ELF-1 (cell line): ENCODE measurements at regions not wholly inside any gene's neighbourhood (a gene's known extent, or its start where the extent isn't known, plus 50 kb on each side); places are given as distances from the start of the nearest gene placed in this dataset.
A peak's percentile ranks its signal among the peaks of the same experiment; 100 is the strongest.
"Not testable (repeated sequence)": the region's sequence is repeated elsewhere in the genome, so short reads cannot be mapped to it uniquely, and the experiment has no call there.

Source experiments
- DNase-seq: peaks from one replicate; pipeline ENCODE4 v3.0.0-alpha.2; 2016; ENCODE audit warnings: low read depth, low spot score

- DNase-seq: peak; percentile 1
These were observed 170.9 kb downstream of the POLR1F start for GRCh38 chr7:19537942-19538401.

GRCh38 chr7:19533266-19533665 lies 175.6 kb downstream of the POLR1F start:
- DNase-seq: no peak

DNA sequence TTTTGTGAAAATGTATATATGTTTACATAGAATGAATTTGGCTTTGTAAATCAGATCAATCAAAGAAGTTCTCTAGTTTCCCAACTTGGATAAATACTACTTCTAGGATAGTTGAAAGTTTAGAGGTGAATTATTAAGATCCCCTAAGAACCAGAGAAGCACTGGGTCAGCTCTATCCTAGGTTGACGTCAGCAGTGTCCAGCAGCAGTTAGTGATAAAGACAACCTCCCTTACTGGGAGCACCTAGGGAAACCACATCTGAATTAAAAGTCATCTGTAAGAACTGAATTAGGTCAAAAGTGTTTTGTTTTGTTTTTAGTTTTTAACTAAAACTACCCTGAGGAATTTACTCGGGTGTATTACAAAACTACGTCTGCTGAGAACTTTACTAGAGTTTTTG lies 178.0 kb downstream of the POLR1F start:
- DNase-seq: no peak

DNA sequence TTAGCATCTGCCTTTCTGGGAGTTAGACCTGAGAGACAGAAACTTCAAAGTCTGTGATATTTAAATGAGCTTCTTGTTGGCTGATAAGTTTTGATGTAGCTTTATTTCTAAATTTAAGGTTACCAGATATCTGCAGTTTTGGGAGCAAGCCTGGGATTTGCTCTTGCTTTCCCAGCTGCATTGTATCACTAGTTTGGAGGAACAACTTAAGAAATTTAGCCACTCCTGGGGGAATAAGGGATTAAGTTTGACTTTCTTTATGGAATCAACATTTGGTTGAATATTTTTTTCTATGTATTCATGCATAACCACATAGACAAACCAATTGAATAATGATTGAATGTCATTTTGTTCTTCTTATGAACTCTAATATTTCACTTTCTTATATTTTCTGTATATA lies 178.6 kb downstream of the POLR1F start:
- DNase-seq: no peak

DNA sequence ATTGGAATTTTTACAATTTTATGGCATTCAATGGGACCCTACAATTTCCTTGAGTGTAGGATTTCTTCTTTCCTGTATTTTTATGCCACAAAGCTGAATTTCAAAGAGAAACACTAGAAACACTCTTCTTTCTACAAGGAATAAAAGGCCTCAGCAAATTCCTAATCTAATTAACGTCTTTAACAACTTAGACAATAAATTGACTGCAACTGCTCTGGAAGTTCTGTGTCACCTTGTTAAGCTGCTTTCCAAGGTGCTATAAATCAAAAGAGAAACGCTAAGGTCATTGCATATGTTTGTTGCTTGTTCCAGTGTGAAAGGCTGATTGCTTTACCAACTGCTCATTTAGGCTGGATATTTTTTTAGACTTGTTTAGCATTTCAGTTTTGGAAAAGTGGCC lies 182.2 kb downstream of the POLR1F start:
- no peak for DNase-seq

- DNase-seq: no peak
These were observed 186.4 kb downstream of the POLR1F start for GRCh38 chr7:19522486-19522885.

- no peak for DNase-seq
These were observed 188.4 kb downstream of the POLR1F start for GRCh38 chr7:19520392-19520791.

DNA sequence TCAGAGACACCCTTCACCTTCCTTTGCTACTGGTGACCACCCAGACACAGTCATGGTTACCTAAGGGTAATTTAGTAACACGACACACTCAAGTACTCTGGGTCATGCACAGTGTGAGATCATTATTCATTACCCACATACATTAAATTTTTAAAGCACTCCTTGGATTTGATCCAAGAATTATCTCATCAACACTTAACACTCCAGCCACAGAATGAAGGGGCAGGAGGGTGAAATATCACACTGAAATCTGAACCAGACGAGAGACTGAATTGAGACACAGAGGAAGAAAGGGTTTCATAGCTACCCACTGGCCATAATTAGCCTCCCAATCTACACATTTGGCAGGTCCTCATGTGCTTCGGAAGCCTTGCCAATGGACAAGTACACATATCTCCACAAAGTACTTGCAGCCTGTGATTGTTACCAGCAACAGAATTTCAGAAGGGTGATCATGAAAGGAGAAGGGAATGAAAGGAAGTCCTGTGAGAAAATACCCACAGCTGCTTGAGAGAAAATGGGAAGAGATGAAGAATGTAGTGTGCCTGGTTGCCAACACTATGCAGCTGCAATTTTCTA lies 189.3 kb downstream of the POLR1F start:
- DNase-seq: no peak

DNA sequence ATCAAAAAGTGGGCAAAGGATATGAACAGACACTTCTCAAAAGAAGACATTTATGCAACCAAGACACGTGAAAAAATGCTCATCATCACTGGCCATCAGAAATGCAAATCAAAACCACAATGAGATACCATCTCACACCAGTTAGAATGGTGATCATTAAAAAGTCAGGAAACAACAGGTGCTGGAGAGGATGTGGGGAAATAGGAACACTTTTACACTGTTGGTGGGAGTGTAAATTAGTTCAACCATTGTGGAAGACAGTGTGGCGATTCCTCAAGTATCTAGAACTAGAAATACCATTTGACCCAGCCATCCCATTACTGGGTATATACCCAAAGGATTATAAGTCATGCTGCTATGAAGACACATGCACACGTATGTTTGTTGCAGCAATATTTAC lies 191.3 kb downstream of the POLR1F start:
- DNase-seq: not testable (repeated sequence)

DNA sequence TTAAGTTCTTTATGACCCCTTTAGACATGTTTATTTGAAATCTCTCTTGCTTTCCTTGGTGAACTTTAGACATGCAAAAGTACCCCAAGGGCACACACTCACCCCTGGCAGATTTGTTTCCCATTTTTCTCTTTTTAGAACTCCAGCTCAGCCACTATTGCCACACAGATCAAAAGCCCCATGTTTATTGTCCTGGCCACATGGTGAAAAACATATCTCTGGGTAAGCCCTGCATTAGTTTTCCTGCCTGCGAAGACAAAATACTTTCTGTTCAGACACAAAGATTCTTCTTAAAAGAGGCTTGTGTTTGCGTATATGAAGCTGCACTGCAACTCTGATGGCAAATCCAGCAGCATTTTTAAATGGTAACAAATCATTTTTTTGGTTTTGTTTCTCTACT lies 200.0 kb downstream of the POLR1F start:
- no peak for DNase-seq

DNA sequence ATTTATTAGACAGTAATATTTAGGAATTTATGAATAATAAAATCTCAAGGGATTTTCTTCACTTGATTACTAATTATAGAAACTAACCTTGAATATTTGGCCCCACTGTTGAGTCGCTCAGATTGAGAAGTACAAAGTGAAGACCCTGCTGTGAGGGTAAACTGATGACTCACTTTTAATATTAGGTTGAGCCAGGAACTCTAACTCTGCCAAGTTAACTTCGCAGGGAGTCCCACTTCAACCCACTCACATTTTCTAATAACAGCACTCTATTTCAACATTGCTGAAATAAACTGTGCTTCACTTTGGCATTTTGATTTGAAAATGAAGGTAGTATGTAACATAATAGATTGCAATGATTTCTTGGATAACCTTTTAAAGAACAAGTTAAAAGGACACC lies 200.7 kb downstream of the POLR1F start:
- no peak for DNase-seq

- DNase-seq: no peak
These were observed 216.9 kb downstream of the POLR1F start for GRCh38 chr7:19491821-19492452.

DNA sequence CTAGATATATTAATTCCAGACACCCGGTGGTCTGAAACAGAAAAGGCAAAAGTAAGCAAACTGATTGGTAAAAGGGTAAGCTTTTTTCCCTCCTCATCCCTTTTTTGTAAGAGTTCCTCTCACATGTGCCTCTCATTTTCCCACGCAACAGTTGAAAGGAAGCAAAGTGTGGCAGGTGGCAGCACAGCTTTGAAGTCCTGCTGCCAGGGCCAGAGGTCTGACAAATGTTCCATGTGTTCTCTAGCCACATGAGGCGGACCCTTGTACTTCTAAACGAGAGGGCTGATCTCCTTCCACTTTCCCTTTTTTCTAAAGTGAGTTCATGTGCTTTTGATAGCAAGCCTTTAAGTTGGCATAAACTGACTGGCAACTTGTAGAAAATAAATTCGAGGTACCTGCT lies 217.5 kb downstream of the POLR1F start:
- no peak for DNase-seq

DNA sequence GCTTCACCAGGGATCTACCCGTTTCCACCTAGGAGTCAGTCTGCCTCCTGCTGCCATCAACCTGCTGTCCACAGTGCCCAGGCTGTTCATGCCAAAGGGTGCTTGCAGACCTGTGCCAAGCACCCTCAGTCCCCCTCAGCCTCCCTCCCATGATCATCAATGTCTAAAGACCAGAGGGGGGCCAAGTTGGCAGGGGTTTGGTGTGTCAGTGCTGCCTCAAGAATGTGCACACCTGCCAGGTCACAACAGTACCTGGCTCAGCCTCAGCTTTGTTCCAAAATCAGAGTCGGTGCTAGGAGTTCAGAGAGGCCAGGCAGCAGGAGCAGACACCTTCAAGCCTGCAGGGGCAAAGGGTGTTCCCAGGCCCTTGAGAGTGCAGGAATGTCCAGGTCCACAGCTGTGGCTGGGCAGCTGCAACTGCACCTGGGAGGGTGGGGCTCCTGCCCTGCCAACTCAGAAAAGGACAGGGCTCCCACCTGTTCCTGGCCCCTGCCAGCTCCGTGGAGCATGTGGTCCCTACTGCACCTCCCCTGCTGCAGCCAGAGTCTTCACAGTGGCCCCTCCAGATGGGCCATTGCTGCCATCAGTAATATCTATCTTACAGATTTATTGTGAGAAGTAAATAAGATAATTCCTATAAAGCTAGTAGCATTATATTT lies 219.5 kb downstream of the POLR1F start:
- no peak for DNase-seq

DNA sequence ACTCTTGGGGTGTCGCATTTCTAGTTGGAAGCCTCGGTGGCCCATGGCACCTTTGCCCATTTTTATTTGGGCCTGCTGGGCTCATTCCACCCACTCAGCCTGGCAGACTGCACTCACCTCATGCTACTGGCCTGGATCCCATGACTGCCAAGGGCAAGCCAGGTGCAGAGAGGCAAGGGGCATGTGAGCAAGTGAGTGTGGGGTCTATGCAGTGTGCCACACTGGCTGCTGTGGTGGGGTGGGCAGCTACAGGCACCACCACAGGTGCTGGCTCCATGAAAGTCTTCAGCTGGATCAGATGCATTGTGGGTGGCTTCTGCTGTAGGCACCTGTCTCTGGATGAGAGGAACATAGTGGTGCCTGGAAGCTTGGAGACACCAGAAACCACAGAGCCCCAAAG lies 220.8 kb downstream of the POLR1F start:
- no peak for DNase-seq

- no peak for DNase-seq
These were observed 226.2 kb downstream of the POLR1F start for GRCh38 chr7:19482628-19483027.

DNA sequence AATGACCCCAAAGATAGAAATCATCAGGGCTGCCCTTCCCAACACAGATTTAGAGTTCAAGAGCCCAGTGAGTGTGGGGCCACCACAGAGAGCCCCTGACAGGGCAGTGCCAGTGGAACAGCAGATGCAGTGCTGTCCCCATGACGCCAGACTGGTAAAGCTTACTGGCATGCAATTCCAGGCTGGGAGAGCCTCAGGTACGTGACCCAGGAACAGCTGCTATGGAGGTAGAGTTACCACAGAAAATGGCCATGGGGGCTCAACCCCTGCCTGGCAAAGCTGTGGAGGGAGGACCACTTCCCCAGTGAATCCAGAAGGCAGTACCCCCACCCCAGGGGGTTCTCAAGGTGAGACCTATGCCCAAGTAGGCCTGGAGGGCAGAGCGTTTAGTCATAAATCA lies 228.5 kb downstream of the POLR1F start:
- no peak for DNase-seq

DNA sequence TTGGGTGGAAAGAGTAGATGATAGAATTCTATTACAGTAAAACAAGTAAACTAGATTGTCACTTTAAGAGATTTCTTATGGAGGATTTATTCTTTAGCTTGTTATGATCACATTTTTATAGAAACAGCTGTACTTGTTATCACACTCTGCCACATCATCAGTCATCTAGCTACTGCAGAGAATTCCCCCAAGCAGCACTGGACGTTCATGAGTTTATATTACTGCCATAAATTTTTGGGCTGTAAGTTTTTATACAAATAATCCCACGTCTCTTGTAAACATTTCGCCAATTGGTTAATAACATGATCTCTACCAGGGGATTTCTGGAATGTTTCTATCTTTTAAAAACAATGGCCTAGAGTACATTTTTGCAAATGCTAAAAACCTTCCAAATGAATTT lies 238.8 kb downstream of the POLR1F start:
- DNase-seq: no peak

- DNase-seq: no peak
These were observed 243.0 kb downstream of the POLR1F start for GRCh38 chr7:19465861-19466260.

GRCh38 chr7:19464751-19465150 lies 244.1 kb downstream of the POLR1F start:
- DNase-seq: no peak

- no peak for DNase-seq
These were observed 244.6 kb downstream of the POLR1F start for GRCh38 chr7:19464241-19464640.

GRCh38 chr7:19463581-19463980 lies 245.3 kb downstream of the POLR1F start:
- DNase-seq: no peak

DNA sequence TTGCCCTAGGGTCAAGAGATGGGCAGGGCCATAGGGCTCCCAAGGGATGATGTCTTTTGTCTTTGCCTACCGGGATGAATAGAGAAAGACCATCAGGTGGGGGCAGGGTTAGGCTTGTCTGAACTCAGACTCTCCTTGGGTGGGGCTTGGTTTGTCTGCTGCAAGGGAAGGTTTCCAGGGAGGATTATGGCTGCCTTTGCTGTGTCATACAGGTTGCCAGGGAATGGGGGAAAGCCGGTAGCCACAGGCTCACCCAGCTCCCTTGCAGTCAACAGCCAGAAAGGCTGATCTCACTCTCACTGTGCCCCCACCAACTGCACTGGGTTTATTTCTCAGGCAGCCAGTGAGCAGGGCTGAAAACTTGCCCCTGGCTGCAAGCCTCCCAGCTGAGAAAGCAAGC lies 253.2 kb downstream of the POLR1F start:
- peak; percentile 77 for DNase-seq
